Esophagus squamous epithelium (tissue), 5 donors: ENCODE measurements at regions not wholly inside any gene's neighbourhood (a gene's known extent, or its start where the extent isn't known, plus 50 kb on each side); places are given as distances from the start of the nearest gene placed in this dataset.

Experiments used
- DNase-seq: peaks from one replicate; lab custom pipeline; 2025; lab: John Stamatoyannopoulos, UW
- H3K27ac ChIP-seq, 4 donors: fragments of 200-600 bp; sonication (generic); one replicate each; pipeline ENCODE4 v1.5.1; 2016 to 2019; ENCODE audit warnings: mild to moderate bottlenecking in 1 of 4
- H3K27me3 ChIP-seq, 4 donors: fragments of 200-600 bp; sonication (generic); 1 replicate in 3 of 4; 2 replicates in 1 of 4; pipeline versions ENCODE4 v1.5.1 to v1.6.0; 2017 to 2021; ENCODE audit warnings: antibody characterized with exemption in 1 of 4
- H3K36me3 ChIP-seq, 3 donors: fragments of 200-600 bp; sonication (generic); one replicate each; pipeline ENCODE4 v1.5.1; 2016 to 2019
- H3K4me1 ChIP-seq, 3 donors: fragments of 200-600 bp; sonication (generic); one replicate each; pipeline ENCODE4 v1.5.1; 2017 to 2019
- H3K4me3 ChIP-seq, 4 donors: fragments of 200-600 bp; sonication (generic); 1 replicate in 3 of 4; 2 replicates in 1 of 4; pipeline ENCODE4 v1.5.1; 2016 to 2019; ENCODE audit warnings: mild to moderate bottlenecking in 2 of 4, moderate library complexity in 1 of 4
- H3K9me3 ChIP-seq, 3 donors: fragments of 200-600 bp; sonication (generic); one replicate each; pipeline ENCODE4 v1.5.1; 2016 to 2019
- POLR2A ChIP-seq, 4 donors: fragments of 450-650 bp; IDR thresholded peaks; one replicate each; pipeline ENCODE4 v1.6.1; 2017; ENCODE audit warnings: antibody characterized with exemption in 4 of 4, mild to moderate bottlenecking in 4 of 4, moderate library complexity in 3 of 4
- WGBS, 2 donors: methylation state at CpG; one replicate each; pipeline ENCODE4 v1.1.5; 2018; 5-methylcytosine and 5-hydroxymethylcytosine counted together
- intact Hi-C: fragments of 100-400 bp; cut with DNase I; formaldehyde crosslinking; loops from one replicate; pipeline ENCODE4 v1.15.0; 2022
- TF ChIP-seq, protein P1 (sequence below), 6 experiments: fragments of 450-650 bp in 4 of 6; fragments of 200-600 bp in 2 of 6; sonication (generic) in 2 of 6; IDR thresholded peaks; one replicate each; pipeline ENCODE4 v1.5.1; 2016 to 2019; ENCODE audit warnings: antibody characterized with exemption in 6 of 6, mild to moderate bottlenecking in 4 of 6, moderate library complexity in 4 of 6
- donor health status: DM: yes; HTN: yes; CAD: no.

DNA sequence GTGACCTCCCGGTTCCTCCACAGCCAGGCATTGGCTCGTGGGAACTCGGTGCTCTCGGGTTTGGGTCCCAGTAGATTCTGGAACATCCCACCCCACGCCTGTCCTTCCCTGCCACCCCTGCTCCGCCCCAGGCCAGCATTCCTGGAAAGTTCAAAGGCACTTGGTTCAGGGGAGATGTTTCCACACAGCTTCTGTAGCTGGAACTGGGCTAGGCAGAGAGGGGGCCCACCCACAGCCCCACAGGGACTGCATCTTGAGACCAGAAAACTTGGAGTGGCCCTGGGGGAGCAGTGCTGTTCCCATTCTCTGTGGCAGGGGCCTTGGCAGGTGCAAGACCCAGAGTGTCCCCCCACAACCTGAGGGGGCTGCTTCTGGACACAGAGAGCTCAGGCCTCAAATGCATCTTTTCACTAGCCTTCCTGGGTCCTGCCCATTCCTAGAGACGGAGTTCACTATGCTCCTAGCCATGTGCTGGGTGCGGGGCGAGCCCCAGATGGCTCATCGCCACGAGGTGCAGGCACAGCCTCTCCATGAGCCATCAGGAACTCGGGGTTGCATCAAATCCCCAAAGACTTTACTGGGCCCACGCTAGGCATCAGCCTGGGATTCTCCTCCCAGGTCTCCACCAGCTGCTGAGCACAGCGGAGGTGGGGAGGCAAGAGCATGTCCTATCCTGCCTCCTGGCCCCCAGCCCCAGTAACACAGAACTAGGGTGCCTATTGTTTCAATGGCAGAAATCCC lies 68.7 kb downstream of the ZFP36L2 start:
- TF ChIP-seq, protein P1, sequence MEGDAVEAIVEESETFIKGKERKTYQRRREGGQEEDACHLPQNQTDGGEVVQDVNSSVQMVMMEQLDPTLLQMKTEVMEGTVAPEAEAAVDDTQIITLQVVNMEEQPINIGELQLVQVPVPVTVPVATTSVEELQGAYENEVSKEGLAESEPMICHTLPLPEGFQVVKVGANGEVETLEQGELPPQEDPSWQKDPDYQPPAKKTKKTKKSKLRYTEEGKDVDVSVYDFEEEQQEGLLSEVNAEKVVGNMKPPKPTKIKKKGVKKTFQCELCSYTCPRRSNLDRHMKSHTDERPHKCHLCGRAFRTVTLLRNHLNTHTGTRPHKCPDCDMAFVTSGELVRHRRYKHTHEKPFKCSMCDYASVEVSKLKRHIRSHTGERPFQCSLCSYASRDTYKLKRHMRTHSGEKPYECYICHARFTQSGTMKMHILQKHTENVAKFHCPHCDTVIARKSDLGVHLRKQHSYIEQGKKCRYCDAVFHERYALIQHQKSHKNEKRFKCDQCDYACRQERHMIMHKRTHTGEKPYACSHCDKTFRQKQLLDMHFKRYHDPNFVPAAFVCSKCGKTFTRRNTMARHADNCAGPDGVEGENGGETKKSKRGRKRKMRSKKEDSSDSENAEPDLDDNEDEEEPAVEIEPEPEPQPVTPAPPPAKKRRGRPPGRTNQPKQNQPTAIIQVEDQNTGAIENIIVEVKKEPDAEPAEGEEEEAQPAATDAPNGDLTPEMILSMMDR (IDR thresholded peaks at IDR 0.05), result no peak
- TF ChIP-seq POLR2A (IDR thresholded peaks at IDR 0.05), result no peak
- Histone ChIP-seq H3K36me3 (no peaks in the 10 kb centered on the region), H3K9me3 (no peaks in the 10 kb centered on the region), H3K27ac (peak overlapping the region; percentile 87 to 96 (median 94)), H3K4me1 (peaks cover 39 to 69% (median 59%) of the 10 kb centered on the region in 3 donors), H3K27me3 (no peaks in the 10 kb centered on the region), H3K4me3 (peak overlapping the region in 1 of 4 donors; percentile 44)
- 55 to 100% methylated on average over 1 to 5 of the region's 14 CpGs for WGBS, 2 donors
- intact Hi-C loops, result no loop called here
- DNase-seq, result no peak

DNA sequence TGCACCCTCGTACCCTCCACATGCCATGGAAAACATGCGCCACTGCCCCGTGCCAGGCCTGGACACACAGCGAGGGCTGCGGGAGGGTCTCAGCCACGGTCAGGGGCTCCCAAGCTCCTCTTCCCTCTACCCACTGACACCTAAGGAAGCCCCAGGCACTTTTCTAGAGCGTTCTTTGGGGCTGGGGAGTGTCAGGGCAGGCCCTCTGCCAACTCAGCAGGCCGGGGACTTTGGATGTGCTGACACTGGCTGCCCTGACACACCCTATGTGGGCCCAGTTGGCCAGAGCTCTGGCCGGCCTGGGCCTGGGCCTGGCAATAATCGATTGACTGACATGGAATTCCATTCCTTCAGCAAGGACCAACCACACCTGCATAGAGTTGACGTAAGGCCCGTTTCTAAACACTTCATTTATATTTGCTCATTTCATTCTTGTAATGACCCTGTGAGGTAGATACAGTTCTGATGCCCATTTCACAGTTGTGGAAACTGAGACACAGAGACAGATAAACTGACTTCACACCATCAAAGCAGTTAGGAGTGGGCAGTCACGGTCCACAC lies 70.5 kb downstream of the ZFP36L2 start:
- Histone ChIP-seq H3K36me3 (no peaks in the 10 kb centered on the region), H3K9me3 (no peaks in the 10 kb centered on the region), H3K27ac (peak overlapping the region in 1 of 4 donors; percentile 96), H3K4me3 (no peak overlapping the region), H3K4me1 (peaks cover 40 to 75% (median 63%) of the 10 kb centered on the region in 3 donors), H3K27me3 (no peaks in the 10 kb centered on the region)
- TF ChIP-seq, protein P1 (IDR thresholded peaks at IDR 0.05), result no peak
- TF ChIP-seq POLR2A (IDR thresholded peaks at IDR 0.05), result no peak
- 71 to 76% methylated on average over 9 to 12 of the region's 13 CpGs for WGBS, 2 donors
- intact Hi-C loops, result no loop called here
- no peak for DNase-seq

DNA sequence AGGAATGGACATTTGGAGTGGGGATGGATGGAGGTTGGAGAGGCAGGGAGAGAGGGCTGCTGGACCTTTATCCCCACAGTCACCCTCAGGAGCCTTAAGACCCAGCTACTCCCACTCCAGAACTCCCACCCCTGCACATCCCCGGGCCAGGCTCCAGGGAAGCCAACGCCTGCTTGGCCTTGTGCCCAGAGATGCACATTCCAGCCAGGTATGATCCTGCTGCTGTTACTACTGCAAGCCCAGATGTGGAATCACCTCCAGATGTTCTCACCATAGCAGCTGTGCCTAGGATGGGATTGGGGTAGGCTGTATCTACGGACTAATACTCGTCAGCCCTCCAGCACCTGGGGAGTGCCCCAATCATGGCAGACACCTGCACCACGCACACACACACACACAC lies 71.7 kb downstream of the ZFP36L2 start:
- Histone ChIP-seq H3K4me1 (peaks cover 37 to 62% (median 55%) of the 10 kb centered on the region in 3 donors), H3K4me3 (no peak overlapping the region), H3K27me3 (no peaks in the 10 kb centered on the region), H3K9me3 (no peaks in the 10 kb centered on the region), H3K27ac (no peak overlapping the region), H3K36me3 (no peaks in the 10 kb centered on the region)
- TF ChIP-seq, protein P1 (IDR thresholded peaks at IDR 0.05), result no peak
- TF ChIP-seq POLR2A (IDR thresholded peaks at IDR 0.05), result no peak
- no peak for DNase-seq
- 53 to 76% methylated on average over 3 to 5 of the region's 5 CpGs for WGBS, 2 donors
- intact Hi-C loops, result no loop called here

DNA sequence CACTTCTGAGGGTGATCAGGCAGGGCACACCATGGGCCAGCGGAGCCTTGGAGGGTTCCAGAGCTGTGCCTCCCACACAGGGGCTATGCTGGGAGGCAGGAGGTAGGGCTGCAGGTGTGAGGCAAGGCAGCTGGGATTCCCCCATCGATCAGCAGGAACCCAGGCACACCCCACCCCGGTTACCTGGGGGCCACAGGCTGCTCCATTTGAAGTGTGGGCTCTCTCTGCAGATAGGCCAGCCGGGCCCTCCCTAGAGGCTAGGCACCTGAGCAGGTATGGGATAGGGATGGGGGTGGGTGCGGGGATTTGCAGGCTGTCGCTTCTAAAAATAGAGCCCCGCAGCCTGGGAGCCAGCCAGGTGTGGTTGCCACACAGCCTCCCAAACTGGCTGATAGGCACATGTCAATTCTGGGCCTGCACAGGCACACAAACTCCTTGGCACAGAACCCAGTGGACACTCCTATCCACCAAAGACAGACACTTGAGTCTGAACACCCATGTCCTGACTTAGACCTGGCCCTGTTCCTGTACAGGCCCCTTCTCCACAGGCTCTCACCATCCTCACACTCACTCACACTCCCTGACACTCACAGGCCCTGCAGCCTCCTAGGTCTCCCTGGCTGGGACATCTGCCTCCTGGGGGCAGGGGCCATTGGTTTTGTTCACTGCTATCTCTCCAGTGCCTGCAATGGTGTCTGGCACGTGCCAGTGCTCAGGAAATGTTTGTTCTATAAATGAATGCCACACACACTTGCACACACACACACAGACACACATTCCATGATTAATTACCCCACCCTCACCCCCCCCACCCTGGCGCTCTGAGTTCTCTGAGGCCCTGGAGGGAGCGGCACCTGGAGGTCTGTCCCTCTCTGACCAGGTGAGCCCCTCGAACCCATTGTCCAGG lies 73.4 kb downstream of the ZFP36L2 start:
- H3K4me1 ChIP-seq, result peaks cover 21 to 45% (median 38%) of the 10 kb centered on the region in 3 donors
- WGBS, 2 donors, result 40 to 52% methylated on average over 6 of the region's 11 CpGs
- TF ChIP-seq POLR2A (IDR thresholded peaks at IDR 0.05), result no peak
- TF ChIP-seq, protein P1 (IDR thresholded peaks at IDR 0.05), result no peak
- H3K9me3 ChIP-seq, result no peaks in the 10 kb centered on the region
- no peak overlapping the region for H3K4me3 ChIP-seq
- DNase-seq, result no peak
- intact Hi-C loops, result no loop called here
- H3K27me3 ChIP-seq, result no peaks in the 10 kb centered on the region
- no peaks in the 10 kb centered on the region for H3K36me3 ChIP-seq
- no peak overlapping the region for H3K27ac ChIP-seq
